Adipocyte (in vitro differentiated cells): ENCODE measurements at regions not wholly inside any gene's neighbourhood (a gene's known extent, or its start where the extent isn't known, plus 50 kb on each side); places are given as distances from the start of the nearest gene placed in this dataset.
"Not testable (repeated sequence)": the region's sequence is repeated elsewhere in the genome, so short reads cannot be mapped to it uniquely, and the experiment has no call there.

Source experiments
- DNase-seq: peaks from one replicate; pipeline ENCODE4 v3.0.0-alpha.2; 2015; ENCODE audit warnings: low read depth
- H3K27me3 ChIP-seq: replicated peaks from 2 replicates; pipeline ENCODE4 v1.7.0; 2013; ENCODE audit warnings: mild to moderate bottlenecking, low read length, moderate library complexity; ENCODE audit not compliant: control insufficient read depth, insufficient read depth
- H3K36me3 ChIP-seq: 2 replicates; pipeline ENCODE4 v1.7.0; 2013; ENCODE audit warnings: low read length, mild to moderate bottlenecking, moderate library complexity; ENCODE audit not compliant: control insufficient read depth, insufficient read depth, severe bottlenecking
- H3K4me1 ChIP-seq: 2 replicates; pipeline ENCODE4 v1.7.0; 2013; ENCODE audit warnings: mild to moderate bottlenecking, low read length, moderate library complexity; ENCODE audit not compliant: control insufficient read depth, insufficient read depth
- H3K4me3 ChIP-seq: 2 replicates; pipeline ENCODE4 v1.7.0; 2013; ENCODE audit warnings: mild to moderate bottlenecking, low read length, moderate library complexity
- H3K9ac ChIP-seq: 2 replicates; pipeline ENCODE4 v1.7.0; 2013; ENCODE audit warnings: mild to moderate bottlenecking, low read length, moderate library complexity
- H3K9me3 ChIP-seq: 2 replicates; pipeline ENCODE4 v1.7.0; 2013; ENCODE audit warnings: mild to moderate bottlenecking, low read length, moderate library complexity; ENCODE audit not compliant: control insufficient read depth

- not testable (repeated sequence) for H3K9me3 ChIP-seq, H3K27me3 ChIP-seq, H3K4me3 ChIP-seq, DNase-seq, H3K4me1 ChIP-seq, H3K36me3 ChIP-seq, H3K9ac ChIP-seq
Measured at GRCh38 chr13:61493556-61493955, 77.9 kb upstream of the PCDH20 start.

GRCh38 chr13:61486496-61486895 is 70.8 kb upstream of the PCDH20 start:
- no peaks in the 10 kb centered on the region for H3K4me1 ChIP-seq
- H3K9ac ChIP-seq: no peak overlapping the region
- H3K4me3 ChIP-seq: no peak overlapping the region
- H3K27me3 ChIP-seq: no peaks in the 10 kb centered on the region
- H3K9me3 ChIP-seq: no peaks in the 10 kb centered on the region
- DNase-seq: no peak
- no peaks in the 10 kb centered on the region for H3K36me3 ChIP-seq

GRCh38 chr13:61485128-61485765 is 69.6 kb upstream of the PCDH20 start:
- DNase-seq: no peak
- Histone ChIP-seq H3K27me3 (no peaks in the 10 kb centered on the region), H3K4me3 (no peak overlapping the region), H3K36me3 (no peaks in the 10 kb centered on the region), H3K4me1 (no peaks in the 10 kb centered on the region), H3K9ac (no peak overlapping the region), H3K9me3 (no peaks in the 10 kb centered on the region)

- DNase-seq: no peak
- H3K4me1 ChIP-seq: no peaks in the 10 kb centered on the region
- no peaks in the 10 kb centered on the region for H3K36me3 ChIP-seq
- H3K9me3 ChIP-seq: no peaks in the 10 kb centered on the region
- H3K9ac ChIP-seq: no peak overlapping the region
- H3K27me3 ChIP-seq: no peaks in the 10 kb centered on the region
- no peak overlapping the region for H3K4me3 ChIP-seq
Measured at GRCh38 chr13:61477619-61478018, 62.0 kb upstream of the PCDH20 start.

GRCh38 chr13:61470786-61471185 is 55.1 kb upstream of the PCDH20 start:
- H3K4me1 ChIP-seq: no peaks in the 10 kb centered on the region

GRCh38 chr13:61466280-61466679 is 50.6 kb upstream of the PCDH20 start:
- no peak overlapping the region for H3K4me3 ChIP-seq
- no peaks in the 10 kb centered on the region for H3K9me3 ChIP-seq
- no peaks in the 10 kb centered on the region for H3K27me3 ChIP-seq
- no peaks in the 10 kb centered on the region for H3K4me1 ChIP-seq
- no peaks in the 10 kb centered on the region for H3K36me3 ChIP-seq
- H3K9ac ChIP-seq: no peak overlapping the region
- no peak for DNase-seq

More at GRCh38 chr13:61470786-61471185, 55.1 kb upstream of the PCDH20 start:
- Histone ChIP-seq H3K9ac (no peak overlapping the region), H3K4me3 (no peak overlapping the region), H3K27me3 (no peaks in the 10 kb centered on the region), H3K36me3 (no peaks in the 10 kb centered on the region), H3K9me3 (no peaks in the 10 kb centered on the region)
- DNase-seq: no peak
